Hematopoietic multipotent progenitor cell treated with erythropoietin and hydrocortisone succinate and interleukin-3 and kit ligand, for 8 days (in vitro differentiated cells): ENCODE measurements at regions not wholly inside any gene's neighbourhood (a gene's known extent, or its start where the extent isn't known, plus 50 kb on each side); places are given as distances from the start of the nearest gene placed in this dataset.

Source experiments
- DNase-seq: peaks from one replicate; pipeline ENCODE4 v3.0.0-alpha.2; 2015

- DNase-seq, result no peak
Observed at GRCh38 chr6:146887447-146888077, 288.8 kb downstream of the ADGB start.

DNA sequence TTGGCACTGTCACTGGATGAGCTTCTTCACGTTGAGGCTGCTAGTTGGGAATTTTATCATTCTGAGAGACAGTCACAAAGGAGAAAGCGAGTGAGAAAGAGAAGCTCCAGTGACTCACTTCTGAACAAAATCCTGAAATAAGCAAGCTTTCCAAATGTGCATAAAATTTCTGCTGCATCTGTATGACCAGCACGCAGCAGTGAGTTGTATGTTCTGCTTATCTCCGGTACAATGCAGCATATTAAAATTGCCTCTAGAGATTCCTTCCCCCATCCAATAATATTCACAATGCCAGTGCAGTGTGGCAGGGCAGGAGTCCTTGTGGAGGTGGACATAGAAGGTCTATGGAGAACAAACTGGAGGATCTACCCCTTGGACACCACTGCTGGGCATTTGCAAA lies 290.5 kb downstream of the ADGB start:
- DNase-seq, result no peak

DNA sequence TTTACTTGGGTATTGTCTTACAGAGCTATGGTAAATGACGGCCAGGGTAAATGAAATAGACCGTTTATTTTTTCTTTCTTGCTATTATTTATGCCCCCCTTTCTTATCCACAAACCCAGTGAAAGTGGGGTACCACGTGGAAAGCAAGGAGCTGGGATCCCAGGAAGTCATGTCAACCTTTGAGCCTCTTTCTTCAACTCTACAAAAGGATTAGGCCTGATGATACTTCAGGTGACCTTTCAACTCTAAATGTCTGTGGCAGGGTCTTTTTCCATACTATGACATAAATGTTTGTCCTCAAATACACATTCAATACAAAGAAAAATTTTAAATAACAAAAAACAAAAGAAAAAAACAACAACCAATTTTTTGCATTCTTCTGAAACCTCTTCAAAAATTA lies 291.4 kb downstream of the ADGB start:
- no peak for DNase-seq

DNA sequence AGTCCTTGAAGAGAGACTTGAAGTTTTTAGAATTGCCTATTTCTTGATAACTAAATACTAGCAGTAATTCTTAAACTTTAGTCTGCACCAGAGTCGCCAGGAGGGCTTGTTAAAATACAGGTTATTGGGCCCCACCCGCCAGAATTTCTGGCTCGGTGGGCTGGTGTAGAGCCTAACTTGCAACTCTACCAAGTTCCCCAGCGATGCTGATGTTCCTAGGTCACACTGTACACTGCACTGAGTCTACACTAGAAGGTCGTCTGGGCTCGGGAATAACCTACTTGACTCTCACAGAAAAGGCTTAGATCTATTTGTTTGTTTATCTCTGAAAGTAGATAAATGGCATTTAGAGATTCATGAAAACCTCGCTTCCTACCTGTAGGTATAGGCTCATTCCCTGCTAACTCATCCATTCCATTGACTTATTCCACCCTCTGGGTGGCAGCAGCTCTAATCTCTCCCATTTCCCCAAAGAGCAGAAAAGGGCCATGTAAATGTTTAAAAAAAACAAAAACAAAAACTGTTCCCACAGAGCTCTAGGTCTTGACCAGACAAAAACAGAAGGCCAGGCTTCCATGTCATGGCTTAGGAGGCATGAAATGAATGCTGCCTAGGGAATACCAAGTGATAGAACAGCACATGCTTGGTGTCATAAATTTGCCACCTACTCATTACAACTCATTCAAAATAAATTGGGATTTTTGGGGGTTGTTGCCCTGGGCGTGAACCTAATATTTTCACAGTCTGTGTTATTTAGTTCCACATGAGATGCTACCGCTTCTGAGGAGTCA lies 292.1 kb downstream of the ADGB start:
- no peak for DNase-seq

DNA sequence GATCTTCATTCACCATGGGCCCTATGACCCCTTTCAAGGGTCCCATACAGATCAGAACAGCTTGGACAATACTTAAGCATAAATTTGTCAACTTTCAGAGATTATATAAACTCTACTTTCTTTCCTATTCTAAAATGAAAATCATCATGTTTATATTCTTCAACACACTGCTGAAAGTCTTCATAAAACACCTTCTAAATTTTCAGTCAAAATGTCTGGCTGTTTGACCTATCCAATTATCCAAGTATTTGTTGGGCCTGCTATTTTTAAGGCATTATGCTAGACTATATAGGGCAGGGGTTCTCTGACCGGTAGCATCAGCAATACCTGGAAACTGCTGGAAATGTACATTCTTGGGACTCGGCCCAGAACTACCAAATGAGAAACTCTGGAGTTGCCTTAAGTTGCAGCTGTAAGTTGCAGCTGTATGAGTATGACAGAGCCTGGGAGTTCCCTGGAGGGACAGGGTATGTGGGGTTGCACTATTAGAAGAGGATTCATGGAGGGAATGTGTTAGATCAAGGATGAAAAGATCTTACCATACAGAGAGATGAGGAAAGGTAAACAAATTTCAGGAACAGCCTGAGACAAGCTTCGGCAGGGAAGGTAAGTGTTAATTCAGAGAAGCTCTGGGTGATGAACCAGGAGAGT lies 293.0 kb downstream of the ADGB start:
- DNase-seq, result no peak

- no peak for DNase-seq
Observed at GRCh38 chr6:146892283-146892612, 293.5 kb downstream of the ADGB start.

DNA sequence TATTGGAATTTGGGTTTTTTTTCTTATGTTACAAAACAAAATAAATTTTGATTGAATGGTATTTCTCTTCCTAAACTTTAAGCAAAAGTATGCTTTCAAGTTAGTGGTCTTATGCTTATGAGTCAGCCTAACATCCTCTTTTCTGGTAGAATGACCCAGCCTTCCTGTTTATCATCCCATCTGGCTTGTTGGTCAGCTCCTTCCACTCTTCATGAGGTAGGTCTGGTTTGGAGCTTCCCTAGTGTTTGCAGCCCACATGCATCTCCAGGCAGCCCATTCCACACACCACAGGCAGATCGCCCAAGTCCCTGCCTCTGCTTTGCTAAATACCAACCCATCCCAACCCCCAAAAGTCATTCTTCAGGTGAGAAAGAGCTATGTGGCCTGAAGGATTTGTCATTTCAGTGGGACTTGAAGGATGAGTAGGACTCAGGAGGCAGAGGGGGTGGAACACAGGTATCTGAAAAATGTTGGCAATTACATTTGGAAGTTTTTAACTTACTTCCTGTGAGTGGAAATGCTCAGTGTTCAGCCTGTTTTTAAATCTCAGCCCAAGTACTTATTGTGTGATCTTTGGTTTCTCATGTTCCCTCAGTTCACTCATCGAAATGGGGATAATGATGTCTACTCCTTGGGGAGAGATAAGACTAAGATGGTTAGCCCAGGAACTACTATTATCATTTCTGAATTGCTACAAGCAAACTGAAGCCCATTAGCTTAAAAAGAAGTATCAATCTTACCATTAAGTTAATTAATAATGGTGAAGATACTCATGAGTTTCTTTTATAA lies 294.0 kb downstream of the ADGB start:
- peak; percentile 63 for DNase-seq

DNA sequence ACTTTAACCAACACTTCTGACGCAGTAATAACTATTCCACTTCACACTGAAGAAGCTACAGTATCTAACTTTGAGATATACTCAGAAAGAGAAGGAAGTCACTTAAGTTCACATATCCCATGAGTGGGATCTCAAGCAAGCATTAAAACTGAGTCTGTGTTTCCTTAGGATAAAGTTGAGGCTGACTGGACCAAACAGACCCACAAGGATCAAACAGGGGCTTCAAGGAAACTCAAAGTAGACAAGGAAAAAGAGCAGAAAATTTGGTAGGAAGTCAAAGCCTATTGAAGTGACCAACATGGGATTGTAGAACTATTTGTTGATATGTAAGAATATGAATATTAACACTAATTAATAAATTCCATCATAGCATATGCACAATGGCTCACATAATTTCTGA lies 294.9 kb downstream of the ADGB start:
- DNase-seq, result no peak

DNA sequence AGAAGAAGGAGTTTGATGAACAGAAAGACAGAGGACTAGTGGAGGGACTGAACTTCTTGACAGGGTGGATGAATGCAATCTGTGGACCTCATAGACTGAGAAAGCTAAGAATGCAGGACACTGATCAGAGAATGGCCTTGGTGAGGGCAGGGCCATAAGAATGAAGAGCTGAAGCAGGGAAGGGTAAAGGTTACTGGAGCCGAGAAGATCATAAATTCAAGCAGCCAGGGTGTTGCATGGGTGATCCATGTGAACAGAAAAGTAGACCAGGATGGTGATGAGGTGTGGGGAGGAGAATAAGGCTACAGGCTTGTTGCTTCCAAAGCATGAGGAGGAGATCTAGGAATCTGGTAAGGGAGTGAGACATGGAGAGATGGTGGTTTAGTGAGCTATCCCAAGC lies 295.9 kb downstream of the ADGB start:
- no peak for DNase-seq

DNA sequence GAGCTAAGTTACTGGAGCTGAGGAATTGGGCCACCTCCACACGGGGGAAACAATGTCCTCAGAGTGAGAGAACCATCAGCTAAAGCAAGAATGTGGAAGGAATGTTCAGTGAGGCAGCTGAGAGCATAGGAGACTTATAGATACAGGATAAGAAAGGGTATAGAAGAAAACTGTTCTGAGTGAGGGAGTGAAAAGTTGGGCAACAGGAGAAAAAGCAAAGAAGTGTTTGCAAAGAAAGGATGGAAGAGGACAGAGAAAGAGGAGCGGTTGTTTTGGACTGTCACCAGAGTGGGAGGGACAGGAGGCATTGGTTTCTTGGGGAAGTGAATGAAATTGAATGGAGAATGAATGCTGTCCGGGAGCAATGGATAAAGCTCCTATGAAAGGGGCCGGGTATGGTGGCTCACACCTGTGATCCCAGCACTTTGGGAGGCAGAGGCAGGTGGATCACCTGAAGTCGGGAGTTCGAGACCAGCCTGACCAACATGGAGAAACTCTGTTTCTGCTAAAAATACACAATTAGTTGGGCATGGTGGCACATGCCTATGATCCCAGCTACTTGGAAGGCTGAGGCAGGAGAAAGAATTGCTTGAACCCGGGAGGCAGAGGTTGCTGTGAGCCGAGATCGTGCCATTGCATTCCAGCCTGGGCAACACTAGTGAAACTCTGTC lies 296.5 kb downstream of the ADGB start:
- no peak for DNase-seq

GRCh38 chr6:146895772-146896061 lies 296.9 kb downstream of the ADGB start:
- no peak for DNase-seq

GRCh38 chr6:146896062-146896813 lies 297.5 kb downstream of the ADGB start:
- peak; percentile 70 for DNase-seq

- DNase-seq, result no peak
Observed at GRCh38 chr6:146896960-146897701, 298.4 kb downstream of the ADGB start.

DNA sequence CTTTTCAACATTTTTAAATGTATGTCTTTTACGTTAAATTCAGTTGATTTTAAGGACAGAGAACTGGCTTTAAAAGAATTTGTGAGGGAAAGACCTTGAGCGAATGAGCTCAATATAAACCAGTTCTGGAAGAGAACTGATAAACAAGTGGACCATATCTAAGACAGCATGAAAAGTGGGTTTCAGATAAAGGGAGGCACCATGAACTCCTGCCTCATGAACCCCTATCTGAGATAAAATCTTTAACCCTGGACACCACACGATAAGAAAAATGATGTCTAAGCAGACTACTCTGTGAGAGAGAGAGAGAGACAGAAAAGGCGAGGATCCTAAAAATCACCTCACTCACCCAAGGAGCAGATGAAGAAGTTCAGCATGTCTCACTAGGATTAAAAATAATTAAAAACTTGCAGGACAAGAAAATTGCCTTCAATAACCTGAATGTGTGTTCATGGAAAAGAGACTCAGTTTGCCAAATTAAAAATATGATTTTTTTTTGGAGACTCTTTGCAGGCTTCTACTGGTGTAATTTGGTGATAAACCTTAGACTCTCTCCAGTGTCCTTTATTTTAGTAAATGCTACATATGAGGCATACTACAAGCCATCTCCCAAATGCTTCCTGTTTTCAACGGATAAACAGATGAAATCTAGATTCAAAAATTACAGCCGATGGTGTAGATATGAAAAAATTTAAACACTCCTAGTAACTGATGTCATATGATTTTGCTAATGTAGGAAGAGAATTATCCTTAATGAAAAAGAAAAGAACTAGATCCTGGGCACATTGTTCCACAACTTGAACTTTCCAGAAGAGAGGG lies 299.5 kb downstream of the ADGB start:
- DNase-seq, result peak; percentile 77

GRCh38 chr6:146898888-146899227 lies 300.1 kb downstream of the ADGB start:
- DNase-seq, result no peak

GRCh38 chr6:146901940-146902816 lies 302.0 kb upstream of the STXBP5 start:
- DNase-seq, result peak; percentile 71

DNA sequence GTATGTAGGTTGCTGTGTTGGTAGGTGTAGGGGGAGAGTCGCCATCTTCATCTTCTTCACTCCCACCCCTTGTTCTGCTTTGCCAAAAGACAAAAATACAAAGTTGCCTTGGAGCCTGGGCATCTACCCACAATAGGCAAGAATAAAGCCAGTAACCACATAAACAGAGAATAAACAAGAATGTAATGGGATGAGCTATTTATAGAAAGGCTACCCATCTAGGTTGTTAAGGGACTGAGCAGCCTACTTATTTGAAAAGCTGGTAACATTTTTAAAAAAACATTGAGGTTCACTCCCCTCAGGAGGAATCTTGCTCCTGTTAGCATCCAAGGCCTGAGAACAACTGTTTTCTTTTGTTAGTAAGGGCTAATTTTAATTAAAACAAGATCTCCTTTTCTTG lies 301.4 kb upstream of the STXBP5 start:
- no peak for DNase-seq

GRCh38 chr6:146903451-146903850 lies 300.8 kb upstream of the STXBP5 start:
- DNase-seq, result no peak

- DNase-seq, result no peak
Observed at GRCh38 chr6:146904596-146904995, 299.6 kb upstream of the STXBP5 start.

DNA sequence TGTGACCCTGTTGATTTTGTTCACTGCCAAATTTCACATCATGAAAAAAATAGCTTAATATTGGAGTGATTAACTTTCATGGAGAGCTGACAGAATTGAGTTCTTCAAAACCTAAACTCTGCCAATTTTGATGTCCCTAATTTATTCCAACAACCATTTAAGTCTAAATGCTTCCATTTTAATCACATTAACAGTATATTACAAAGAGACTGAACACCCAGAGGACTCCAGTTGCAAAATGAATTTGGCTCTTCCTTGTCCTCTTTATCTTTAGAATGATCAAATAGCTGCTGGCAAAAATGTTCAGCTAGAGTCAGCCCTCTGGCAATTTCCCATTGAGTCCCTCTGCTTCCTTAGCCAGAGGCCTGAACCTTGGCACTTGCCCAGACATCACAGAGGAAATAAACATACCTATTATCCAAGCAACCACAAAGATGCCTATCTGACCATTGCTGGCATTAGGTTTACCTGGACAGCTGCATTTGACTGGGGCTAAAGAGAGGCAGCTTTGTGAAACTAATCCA lies 299.0 kb upstream of the STXBP5 start:
- DNase-seq, result no peak
